GM19395 (cell line): ENCODE measurements at regions not wholly inside any gene's neighbourhood (a gene's known extent, or its start where the extent isn't known, plus 50 kb on each side); places are given as distances from the start of the nearest gene placed in this dataset.
"Not testable (repeated sequence)": the region's sequence is repeated elsewhere in the genome, so short reads cannot be mapped to it uniquely, and the experiment has no call there.

Experiments used
- ATAC-seq: cut with Tn5 transposase; IDR thresholded peaks from one replicate; pipeline ENCODE4 v1.9.1; 2021; ENCODE audit warnings: mild to moderate bottlenecking, moderate library complexity; ENCODE audit not compliant: unreplicated experiment

GRCh38 chr9:74404620-74405019 lies 92.5 kb upstream of the RORB start:
- no peak for ATAC-seq

- ATAC-seq = no peak
Observed at GRCh38 chr9:74407166-74407565, 90.0 kb upstream of the RORB start.

GRCh38 chr9:74412236-74412979 lies 84.7 kb upstream of the RORB start:
- no peak for ATAC-seq

- ATAC-seq = no peak
Observed at GRCh38 chr9:74413876-74414275, 83.3 kb upstream of the RORB start.

- no peak for ATAC-seq
Observed at GRCh38 chr9:74414325-74414724, 82.8 kb upstream of the RORB start.

GRCh38 chr9:74415995-74416394 lies 81.1 kb upstream of the RORB start:
- no peak for ATAC-seq

- not testable (repeated sequence) for ATAC-seq
Observed at GRCh38 chr9:74424488-74424887, 72.6 kb upstream of the RORB start.

GRCh38 chr9:74431467-74431866 lies 65.7 kb upstream of the RORB start:
- ATAC-seq = no peak

GRCh38 chr9:74443036-74443750 lies 53.9 kb upstream of the RORB start:
- ATAC-seq = no peak

- ATAC-seq = no peak
Observed at GRCh38 chr9:74444369-74444768, 52.8 kb upstream of the RORB start.
